C4-2B (cell line): ENCODE measurements at regions not wholly inside any gene's neighbourhood (a gene's known extent, or its start where the extent isn't known, plus 50 kb on each side); places are given as distances from the start of the nearest gene placed in this dataset.

Experiments used
- ZFX ChIP-seq: fragments of 450-650 bp; IDR thresholded peaks from 2 replicates; pipeline ENCODE4 v1.6.1; 2017
- TF ChIP-seq, protein P1 (sequence below): fragments of 450-650 bp; conservative IDR thresholded peaks from 2 replicates; pipeline ENCODE4 v1.5.1; 2017; ENCODE audit warnings: mild to moderate bottlenecking

GRCh38 chr11:92670308-92670890 lies 299.1 kb upstream of the MTNR1B start:
- TF ChIP-seq, protein P1, sequence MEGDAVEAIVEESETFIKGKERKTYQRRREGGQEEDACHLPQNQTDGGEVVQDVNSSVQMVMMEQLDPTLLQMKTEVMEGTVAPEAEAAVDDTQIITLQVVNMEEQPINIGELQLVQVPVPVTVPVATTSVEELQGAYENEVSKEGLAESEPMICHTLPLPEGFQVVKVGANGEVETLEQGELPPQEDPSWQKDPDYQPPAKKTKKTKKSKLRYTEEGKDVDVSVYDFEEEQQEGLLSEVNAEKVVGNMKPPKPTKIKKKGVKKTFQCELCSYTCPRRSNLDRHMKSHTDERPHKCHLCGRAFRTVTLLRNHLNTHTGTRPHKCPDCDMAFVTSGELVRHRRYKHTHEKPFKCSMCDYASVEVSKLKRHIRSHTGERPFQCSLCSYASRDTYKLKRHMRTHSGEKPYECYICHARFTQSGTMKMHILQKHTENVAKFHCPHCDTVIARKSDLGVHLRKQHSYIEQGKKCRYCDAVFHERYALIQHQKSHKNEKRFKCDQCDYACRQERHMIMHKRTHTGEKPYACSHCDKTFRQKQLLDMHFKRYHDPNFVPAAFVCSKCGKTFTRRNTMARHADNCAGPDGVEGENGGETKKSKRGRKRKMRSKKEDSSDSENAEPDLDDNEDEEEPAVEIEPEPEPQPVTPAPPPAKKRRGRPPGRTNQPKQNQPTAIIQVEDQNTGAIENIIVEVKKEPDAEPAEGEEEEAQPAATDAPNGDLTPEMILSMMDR, result no peak
- no peak for TF ChIP-seq ZFX
